ENCODE measurements at regions not wholly inside any gene's neighbourhood (a gene's known extent, or its start where the extent isn't known, plus 50 kb on each side); places are given as distances from the start of the nearest gene placed in this dataset.

DNA sequence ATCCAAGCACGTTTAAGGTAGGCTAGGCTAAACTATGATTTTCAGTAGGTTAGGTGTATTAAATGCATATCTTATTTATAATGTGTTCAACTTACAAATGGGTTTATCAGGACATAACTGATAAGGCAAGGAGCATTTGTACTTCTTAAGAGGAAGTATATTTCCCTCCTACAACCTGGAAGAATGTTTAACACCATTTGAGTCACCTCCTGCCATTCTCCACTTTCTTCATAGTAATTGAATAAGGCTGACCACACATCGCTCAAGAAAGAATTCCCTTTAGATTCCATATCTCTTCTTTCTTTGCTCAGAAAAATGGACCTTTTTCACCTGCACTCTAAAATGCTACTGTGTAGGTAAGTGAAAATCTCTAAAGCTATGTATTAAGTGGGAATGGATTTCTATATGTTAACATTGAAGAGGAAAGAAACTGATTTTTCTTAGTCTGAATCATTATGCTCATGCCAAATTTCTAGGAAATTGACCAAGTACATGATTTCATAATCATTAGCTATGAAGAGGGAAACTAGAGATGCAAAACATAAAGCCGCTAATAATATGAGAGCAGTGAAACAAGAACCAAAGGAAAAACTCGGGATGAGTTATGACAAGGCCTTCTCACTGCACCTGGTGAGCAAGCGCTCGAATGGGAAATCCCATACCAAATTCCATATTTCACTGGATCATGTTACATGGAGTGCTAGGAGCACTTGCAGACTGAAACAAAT is 210.4 kb downstream of the ALDH8A1 start:
- DNase-seq: no peak

DNA sequence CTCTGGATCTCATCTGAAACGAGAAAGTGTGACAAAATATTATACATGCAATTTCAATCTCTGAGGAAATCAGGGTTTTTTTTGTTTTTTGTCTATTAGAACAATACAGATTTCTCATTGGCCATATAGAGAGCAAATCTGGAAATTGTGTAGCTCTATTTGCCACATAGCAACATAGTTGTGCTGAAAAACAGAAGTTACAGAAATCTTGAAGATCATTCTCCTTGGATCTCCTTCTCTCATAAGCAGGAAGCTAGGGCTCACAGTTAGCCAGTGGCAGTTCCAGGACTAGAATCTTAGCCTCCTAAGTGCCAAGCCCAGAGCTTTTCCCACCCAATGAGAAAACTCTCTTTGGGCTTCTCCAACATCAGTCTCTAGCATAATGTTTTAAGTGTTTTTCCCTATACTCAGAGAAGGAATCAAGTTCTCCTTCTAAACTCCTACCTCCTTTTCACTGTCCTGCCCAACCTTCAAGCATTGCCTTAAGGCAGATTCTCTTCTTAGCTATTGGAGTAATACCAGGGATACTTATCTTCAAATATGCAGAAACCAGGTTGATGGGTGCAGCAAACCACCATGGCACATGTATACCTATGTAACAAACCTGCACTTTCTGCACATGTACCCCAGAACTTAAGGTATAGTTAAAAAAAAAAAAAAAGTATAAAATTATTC is 211.6 kb downstream of the ALDH8A1 start:
- no peak for DNase-seq

DNA sequence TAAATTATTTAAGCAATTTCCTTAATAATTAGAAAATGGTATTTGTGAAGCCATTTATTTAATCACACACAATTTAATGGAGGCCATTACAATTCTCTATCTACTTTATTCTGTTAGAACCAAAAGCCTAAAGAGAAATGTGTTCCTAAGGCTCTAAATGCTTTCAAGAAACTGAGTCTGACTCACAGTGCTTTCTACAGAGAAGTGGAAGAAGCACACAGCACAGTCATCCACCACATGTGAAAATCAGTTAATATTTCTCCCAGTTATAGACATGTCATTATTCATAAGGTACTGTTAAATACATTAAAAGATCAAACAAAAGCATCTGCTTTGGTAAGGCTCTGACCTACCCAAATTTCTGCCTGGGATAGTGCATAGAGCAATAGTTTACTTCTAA is 214.4 kb downstream of the ALDH8A1 start:
- no peak for DNase-seq

DNA sequence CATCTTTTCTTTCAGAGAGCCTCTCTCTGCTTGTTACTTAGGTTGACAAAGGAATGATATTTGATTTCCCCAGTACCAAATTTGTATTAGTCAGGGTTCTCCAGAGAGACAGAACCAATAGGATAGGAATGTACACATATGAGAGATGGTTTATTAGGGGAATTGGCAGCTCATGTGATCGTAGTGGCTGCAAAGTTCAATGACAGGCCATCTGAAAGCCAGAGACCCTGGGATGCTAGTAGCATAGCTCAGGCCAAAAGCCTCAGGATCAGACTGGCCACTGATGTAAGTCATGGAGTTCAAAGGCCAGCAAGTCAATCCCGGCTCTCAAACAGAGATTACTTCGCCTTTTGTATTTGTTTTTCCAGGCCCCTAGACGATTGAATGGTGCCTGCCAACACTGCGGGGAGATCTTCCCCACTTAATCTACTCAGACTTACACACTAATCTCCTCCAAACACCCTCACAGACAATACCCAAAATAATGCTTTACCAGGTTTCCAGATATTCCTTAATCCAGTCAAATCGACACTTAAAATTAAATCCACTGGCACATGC is 215.5 kb downstream of the ALDH8A1 start:
- no peak for DNase-seq

DNA sequence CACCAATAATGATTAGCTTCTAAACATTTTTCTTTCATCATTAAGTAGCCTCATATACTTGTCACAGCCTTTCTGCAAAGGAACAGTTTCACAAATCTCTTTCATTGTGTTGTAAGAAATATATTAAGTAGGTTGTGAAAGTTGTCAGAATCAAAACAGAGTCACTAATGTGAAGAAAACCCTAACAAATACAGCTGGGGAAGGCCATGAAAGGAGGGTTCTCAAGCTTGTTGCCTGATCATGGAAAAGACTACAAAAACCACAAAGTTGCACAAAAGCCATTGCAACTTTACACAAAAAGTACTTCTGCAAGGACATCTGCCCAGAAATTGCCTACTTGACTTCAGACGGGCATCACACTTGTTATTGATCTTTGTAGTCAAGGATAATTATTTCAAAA is 216.1 kb downstream of the ALDH8A1 start:
- DNase-seq: no peak

DNA sequence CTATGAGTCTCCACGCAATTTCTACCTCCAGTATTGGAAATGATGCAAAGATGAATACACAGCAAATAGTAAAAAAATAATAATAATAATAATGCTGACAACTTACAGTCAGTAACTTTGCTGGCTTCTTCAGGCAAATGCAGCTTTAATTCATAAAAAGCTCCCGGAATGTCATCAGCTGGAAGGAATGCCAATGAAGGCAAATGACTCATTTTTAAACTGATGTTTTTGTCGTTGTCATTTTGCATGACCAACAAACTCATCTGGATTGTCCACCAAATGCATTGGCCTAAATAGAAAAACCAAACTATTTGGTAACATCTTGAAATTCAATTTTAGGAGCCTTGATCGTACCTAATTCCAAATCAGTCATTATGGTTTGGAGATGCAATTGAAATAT is 217.1 kb downstream of the ALDH8A1 start:
- no peak for DNase-seq

DNA sequence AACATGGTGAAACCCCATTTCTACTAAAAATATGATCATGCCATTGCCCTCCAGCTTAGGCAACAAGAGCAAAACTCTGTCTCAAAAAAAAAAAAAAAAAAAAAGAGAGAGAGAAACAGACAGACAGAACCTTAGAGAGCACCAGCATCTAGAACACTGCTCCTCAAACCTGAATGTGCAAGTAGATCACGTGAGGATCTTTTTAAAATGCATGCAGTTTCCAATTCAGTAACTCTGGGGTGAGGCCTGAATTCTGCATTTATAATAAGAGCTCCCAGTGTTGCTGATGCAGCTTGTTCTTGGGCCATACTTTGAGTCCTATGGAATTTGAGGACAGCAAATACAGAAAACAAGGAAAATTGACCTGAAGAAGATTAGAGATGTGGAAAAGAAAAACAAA is 218.3 kb downstream of the ALDH8A1 start:
- no peak for DNase-seq

DNA sequence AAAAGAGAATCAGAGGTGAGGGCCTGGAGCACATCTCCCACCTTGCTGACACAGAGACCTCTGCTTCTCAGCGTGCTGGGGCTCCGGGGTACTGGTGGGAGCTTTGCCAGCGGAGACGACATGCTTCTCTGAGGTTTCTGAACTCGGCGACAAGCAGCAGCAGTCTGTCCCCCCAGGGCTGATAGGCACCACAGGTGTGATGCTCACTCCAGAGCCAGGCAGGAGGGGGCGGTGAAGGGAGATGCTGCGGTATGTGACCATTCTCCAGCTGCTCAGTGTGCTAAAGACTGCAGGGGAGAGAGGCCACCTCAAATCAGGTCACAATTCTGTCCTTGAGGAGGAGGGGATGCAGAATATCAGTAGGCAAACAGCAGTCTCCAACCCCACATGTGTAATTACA is 219.9 kb downstream of the ALDH8A1 start:
- DNase-seq: no peak

DNA sequence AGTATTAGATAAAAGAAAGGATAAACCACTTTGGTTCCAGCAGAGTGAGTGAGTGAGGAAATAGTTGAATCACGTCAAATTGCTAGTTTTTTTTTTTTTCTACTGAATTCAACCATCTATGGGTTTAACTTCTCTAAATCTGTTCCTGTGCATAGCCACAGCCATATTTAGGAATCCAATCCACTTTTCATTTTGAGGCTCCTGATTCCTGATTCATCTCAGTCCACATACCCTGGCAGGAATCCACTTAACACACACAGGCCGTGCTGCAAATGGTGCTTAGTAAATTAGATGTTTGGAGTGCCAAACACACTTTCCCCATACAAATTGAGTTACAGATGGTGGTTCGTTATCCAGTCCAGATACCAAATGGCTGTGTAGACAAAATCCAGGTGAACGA is 220.3 kb downstream of the ALDH8A1 start:
- DNase-seq: no peak

DNA sequence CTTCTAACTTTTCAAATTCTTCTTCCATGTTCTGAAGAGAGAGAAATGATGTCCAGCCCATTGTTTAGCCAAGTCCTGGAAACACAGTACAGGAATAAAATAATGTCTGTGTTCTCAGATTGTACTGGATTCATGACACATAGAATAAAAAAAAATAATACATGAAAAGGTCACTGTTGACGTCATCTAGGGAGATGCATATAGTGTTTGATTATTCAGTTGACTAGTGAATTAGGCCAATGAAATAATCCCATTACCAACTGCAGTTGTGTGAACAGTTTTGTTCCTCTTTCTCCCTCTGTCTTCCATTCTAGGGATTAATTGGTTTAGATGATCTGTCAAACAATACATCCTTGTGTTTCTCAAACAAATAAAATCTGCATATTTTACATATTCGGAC is 222.8 kb downstream of the ALDH8A1 start:
- no peak for DNase-seq

DNA sequence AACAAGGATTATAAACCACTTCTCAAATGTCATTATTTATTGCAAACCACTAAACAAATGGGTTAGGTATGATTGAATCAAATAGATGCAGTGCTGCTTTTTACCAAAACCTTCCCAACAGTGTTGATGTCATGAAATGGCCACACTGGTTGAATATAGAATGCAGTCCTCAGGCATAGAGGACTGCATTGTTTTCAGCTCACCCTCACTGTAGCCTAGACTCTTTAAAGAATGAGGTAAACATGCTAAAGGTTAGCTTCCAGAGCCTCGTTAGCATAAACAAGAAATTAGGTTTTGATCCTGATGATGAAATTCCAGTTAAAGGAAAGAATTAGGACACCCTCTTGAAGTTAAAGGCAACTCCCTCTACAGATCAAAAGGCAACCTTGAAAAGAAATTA is 224.3 kb downstream of the ALDH8A1 start:
- DNase-seq: no peak

DNA sequence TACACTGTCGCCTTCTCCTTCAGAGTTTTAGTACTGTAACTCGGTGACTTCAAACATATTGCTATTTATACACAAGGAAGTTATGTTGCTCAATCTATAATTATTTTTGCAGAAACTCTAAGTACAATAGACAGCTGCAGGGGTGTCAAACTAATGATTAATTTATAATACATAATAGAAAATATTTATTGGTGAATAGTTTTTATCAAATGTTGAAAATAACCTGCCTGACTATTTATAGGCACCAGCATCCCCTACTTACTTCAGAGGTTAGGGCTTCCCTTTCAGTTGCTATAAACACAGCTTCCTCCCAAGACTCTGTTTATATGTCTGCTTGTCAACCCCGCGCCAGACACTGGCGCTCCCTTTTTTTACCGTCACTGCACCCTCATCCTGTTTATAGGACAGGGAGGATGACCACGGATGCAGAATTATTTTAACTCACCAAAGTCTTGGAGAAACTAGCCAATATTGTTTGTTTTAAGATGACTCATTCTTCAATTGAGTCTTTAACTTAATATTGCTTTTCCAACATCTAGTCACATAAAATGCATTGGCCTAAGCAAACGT is 225.0 kb downstream of the ALDH8A1 start:
- no peak for DNase-seq

DNA sequence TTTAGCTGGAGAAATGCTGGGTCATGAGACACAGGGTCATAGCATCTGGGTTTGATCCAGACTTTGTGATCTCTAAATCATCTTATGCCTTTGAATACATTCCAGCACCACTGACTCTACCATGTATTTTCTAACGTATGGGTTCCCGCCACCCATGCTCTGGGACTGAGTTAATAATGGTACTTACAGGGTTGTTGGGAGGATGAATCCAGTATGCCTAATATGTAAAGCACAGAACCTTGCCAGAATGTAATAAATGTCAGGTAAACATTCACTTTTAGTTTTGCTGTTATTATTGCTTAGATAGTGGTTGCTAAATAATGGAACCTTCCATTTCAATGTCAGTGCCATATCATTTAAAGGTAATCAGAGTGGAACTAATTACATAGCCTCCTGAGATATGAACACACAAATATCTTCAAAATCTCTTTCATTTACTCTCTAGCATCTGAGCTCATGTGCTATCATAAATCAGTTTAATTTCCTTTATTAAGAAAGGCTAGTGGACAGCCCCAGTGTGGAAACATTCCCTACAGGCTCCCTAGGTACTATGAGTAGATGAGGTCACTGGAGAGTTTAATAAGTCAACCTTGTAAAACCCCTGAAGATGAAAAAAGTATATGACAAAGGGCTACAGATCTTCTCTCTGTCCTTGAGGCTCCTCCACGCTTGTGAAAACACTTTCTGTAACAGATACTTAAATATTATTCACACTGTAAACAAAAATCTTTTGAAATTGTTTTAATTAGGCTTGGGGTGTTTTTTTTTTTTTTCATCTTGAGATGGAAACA is 226.6 kb downstream of the ALDH8A1 start:
- DNase-seq: no peak

DNA sequence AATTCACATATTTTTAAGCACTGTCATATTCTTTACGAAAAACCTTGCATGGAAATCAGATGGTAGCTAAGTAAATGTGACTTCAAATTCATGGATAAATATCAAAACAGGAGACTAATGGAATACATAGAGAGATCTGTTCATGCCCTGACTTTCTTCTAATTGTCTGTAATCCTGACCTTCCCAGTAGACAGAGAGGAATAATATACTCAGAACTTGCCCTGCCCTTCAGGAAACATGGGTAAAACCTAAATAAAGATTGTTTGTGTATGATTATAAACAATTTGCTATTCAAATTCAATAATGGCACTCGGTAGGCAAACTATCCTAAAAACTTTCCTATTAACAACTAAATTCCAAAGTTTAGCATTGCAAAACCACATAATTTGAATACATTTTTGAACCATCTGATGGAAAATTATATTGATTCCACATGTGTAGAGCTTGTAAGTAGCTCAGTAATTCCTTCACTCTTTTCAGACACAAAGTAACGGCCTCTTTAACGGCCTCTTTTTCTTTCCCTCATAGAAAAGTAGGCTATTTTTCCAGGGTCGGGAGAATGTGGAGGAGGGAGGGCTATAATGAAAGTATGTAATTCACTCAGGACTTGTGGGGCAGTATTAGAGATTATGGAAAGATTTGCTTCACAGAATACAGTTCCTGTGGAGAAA is 227.6 kb downstream of the ALDH8A1 start:
- DNase-seq: no peak

DNA sequence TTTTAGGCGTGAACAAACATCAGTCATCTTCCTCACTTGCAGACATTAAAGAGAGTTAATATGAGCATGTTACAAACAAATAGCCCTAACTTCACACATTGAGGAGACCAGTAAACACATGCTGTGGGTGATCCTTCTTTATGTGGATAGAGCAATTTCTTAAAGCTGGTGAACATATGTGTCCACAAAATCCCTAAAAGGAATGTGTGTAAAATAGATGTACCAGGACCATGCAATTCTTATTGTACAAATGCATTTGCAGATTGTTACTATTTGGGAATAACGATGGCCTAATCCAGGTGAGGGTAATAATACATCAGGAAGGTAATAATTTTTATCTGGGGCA is 228.9 kb downstream of the ALDH8A1 start:
- no peak for DNase-seq

DNA sequence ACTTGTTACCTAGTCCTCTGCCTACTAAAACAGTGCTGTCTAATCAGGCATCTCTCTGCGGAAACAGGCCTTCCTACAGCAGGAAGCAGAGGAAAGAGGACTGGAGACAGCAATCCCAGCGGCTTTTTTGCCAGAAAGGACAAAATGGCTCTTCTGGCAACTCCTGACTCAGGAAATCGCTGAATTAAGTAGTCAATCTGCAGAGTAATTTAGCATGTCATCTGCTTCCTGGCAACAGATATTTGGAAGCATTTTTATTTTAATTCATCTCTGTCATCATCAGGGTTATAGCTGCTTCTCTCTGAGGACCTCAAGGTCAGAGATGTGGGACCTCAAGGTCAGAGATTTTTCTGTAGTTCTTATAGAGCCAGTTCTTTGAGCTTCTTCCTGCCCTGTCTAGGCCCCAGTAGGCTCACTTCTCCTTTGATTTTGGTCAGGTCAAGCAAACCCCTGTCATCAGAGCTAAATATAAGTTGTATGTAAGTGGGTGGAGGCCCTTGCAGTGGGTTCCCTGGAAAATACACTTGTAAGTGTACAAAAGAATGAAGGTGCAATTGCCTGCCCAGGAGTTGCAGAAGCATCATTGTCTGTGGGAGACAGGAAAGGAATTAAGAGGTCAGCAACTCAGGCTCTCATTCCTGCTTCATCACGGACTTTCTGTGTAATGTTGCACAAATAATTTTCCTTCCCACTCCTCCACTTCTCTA is 229.4 kb downstream of the ALDH8A1 start:
- DNase-seq: peak in 1 of 2 donors; percentile 22

DNA sequence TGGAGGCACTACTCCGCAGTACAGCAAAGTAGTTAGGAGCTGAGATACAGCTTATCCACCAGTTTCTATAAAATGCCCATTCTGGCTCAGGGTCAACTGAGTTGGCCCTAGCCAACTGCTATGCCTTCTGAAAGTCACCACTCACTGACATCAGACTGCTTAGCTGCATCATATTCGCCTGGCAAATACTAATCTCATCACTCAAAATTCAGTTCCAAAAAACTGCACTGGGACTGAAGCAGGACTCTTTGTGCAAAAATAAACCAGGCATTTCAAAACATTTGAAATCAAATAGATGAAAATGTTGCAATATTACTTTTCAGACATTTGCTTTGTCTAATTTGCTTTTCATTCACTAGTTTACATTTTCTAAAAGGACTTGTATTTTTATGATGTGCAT is 230.0 kb downstream of the ALDH8A1 start:
- DNase-seq: no peak

DNA sequence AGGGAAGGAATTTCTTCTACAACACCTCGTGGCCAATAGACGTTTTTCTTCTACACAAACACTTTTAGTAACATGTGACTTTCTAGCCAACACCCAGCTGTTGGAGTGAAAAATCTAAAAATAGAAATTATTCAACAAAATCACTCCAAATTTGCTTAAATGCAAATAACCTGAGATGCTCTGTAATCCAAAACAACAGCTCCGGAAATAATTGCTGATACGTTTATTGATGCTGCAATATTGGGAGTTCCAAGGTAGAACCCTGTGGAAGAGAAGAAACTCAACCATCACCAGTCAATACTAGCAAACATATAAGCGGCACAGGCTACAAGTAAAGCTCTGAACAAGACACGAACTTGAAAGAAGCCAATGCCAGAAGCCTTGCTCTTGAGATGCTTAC is 230.6 kb downstream of the ALDH8A1 start:
- no peak for DNase-seq

DNA sequence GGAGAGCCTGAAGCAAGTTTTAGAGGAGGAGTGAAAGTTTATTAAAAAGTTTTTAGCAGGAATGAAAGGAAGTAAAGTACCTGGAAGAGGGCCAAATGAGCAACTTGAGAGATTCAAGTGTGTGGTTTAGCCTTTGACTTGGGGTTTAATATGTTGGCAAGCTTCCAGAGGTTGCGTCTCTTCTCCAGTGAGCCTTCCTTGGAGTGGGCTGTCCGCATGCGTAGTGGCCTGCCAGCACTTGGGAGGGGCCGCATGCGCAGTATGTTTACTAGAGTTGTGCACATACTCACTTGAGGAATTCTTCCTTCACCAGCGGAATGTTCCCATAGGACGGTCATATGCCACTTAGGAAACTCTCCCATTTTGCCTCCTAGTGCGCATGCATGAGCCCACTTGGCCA is 235.2 kb downstream of the ALDH8A1 start:
- DNase-seq: no peak

DNA sequence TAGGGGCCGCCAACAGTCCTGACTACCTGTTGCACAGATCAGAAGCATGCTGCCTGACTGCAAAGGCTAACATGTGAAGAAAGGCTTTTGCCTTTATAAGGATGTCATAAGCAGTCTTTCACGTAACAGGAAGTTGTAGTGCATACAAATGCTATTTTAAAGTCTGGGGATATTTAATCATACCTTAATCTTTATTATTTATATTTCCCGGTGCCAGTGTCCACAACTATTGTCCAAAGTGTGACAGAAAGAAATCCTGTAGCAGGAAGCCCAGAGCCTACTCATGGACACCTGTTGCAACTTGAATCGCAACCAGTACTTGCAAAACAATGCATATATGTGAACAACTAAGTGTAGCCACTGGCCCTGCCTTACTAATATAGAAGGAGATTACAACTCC is 235.8 kb downstream of the ALDH8A1 start:
- no peak for DNase-seq

DNA sequence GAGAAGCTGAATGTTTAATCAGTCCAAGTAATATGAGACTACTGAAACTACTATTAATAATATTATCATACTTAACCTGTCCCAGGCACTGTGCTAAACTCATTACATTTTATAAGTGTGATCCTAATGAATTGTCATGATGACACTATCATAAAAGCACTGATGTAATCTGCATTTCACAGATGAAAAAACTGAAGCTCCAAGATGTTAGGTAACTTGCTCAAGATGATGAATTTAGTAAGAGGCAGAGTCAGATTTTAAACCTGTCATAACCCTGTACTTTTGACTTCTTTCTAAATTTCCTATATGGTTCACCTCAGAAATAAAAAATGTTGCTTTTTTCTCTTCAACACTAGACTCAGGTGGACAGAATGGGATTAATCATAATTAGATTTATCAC is 237.6 kb downstream of the ALDH8A1 start:
- no peak for DNase-seq

DNA sequence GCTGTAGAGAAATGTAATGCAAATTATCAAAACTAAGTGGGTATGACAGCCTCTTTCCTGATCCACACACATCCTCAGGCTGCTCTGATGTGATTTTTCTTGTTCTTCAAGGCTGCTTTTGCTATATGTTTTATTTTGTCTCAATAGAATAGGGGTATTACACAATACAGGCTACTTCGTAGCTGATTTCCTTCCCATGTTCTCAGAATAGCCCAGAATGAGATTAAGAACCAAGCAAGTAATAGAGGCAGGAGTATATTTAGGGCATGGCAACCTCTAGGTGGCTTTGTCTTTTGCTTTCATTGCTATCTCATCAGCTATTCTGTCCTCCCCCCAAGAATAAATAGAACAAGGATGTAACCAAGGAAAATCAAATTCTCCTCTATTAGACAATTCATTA is 241.8 kb downstream of the ALDH8A1 start:
- DNase-seq: no peak

Measured in hippocampal formation (tissue), 2 donors.